Effector memory CD8-positive, alpha-beta T cell (primary cell): ENCODE measurements at regions not wholly inside any gene's neighbourhood (a gene's known extent, or its start where the extent isn't known, plus 50 kb on each side); places are given as distances from the start of the nearest gene placed in this dataset.

Experiments
- ATAC-seq: fragments of 150-1000 bp; cut with Tn5 transposase; replicated peaks from 2 replicates; pipeline ENCODE4 v1.10.0; 2021; ENCODE audit warnings: mild to moderate bottlenecking, moderate library complexity
- DNase-seq, 3 experiments: peaks; one replicate each; pipeline ENCODE4 v3.0.0; 2021
- H3K27ac Mint-ChIP-seq, 2 donors: one replicate each; pipeline ENCODE4 v1.8.0; 2022; ENCODE audit warnings: mild to moderate bottlenecking in 2 of 2, mixed read lengths in 2 of 2, moderate library complexity in 2 of 2
- H3K27me3 Mint-ChIP-seq, 2 donors: one replicate each; pipeline ENCODE4 v1.8.0; 2022; ENCODE audit warnings: mixed read lengths in 2 of 2
- H3K36me3 Mint-ChIP-seq: one replicate; pipeline ENCODE4 v1.8.0; 2022; ENCODE audit warnings: mild to moderate bottlenecking, moderate library complexity, mixed read lengths; ENCODE audit not compliant: insufficient read depth
- H3K4me1 Mint-ChIP-seq, 2 donors: one replicate each; pipeline ENCODE4 v1.8.0; 2022; ENCODE audit warnings: low read depth in 2 of 2, mixed read lengths in 2 of 2
- H3K4me3 Mint-ChIP-seq, 2 donors: one replicate each; pipeline ENCODE4 v1.8.0; 2022; ENCODE audit warnings: mild to moderate bottlenecking in 2 of 2, mixed read lengths in 2 of 2, moderate library complexity in 2 of 2
- H3K9me3 Mint-ChIP-seq, 2 donors: one replicate each; pipeline ENCODE4 v1.8.0; 2022; ENCODE audit warnings: mixed read lengths in 2 of 2

GRCh38 chr6:113655761-113656160 is 201.4 kb upstream of the MARCKS start:
- H3K9me3 Mint-ChIP-seq, result no peaks in the 10 kb centered on the region
- H3K27ac Mint-ChIP-seq, result no peak overlapping the region
- no peaks in the 10 kb centered on the region for H3K36me3 Mint-ChIP-seq
- H3K4me1 Mint-ChIP-seq, result no peaks in the 10 kb centered on the region
- DNase-seq, result no peak
- ATAC-seq, result no peak
- H3K27me3 Mint-ChIP-seq, result no peaks in the 10 kb centered on the region
- no peak overlapping the region for H3K4me3 Mint-ChIP-seq

- H3K4me3 Mint-ChIP-seq, result no peak overlapping the region
- no peak for DNase-seq
- H3K9me3 Mint-ChIP-seq, result no peaks in the 10 kb centered on the region
- ATAC-seq, result no peak
- no peaks in the 10 kb centered on the region for H3K4me1 Mint-ChIP-seq
- no peak overlapping the region for H3K27ac Mint-ChIP-seq
- H3K27me3 Mint-ChIP-seq, result peaks cover 0 to 11% of the 10 kb centered on the region in 2 donors
- H3K36me3 Mint-ChIP-seq, result no peaks in the 10 kb centered on the region
Observed at GRCh38 chr6:113659762-113660404, 197.3 kb upstream of the MARCKS start.

- Mint-ChIP-seq H3K4me3 (no peak overlapping the region), H3K4me1 (no peaks in the 10 kb centered on the region), H3K27me3 (peaks cover 0 to 13% of the 10 kb centered on the region in 2 donors), H3K27ac (peak overlapping the region in 1 of 2 donors; percentile 35), H3K9me3 (no peaks in the 10 kb centered on the region), H3K36me3 (no peaks in the 10 kb centered on the region)
- ATAC-seq, result no peak
- no peak for DNase-seq
Observed at GRCh38 chr6:113660819-113661218, 196.3 kb upstream of the MARCKS start.

- Mint-ChIP-seq H3K9me3 (no peaks in the 10 kb centered on the region), H3K36me3 (no peaks in the 10 kb centered on the region), H3K27ac (no peak overlapping the region), H3K4me3 (no peak overlapping the region), H3K4me1 (no peaks in the 10 kb centered on the region), H3K27me3 (peaks cover 0 to 13% of the 10 kb centered on the region in 2 donors)
- no peak for ATAC-seq
- DNase-seq, result no peak
Observed at GRCh38 chr6:113662093-113662665, 195.0 kb upstream of the MARCKS start.

- peaks cover 0 to 13% of the 10 kb centered on the region in 2 donors for H3K27me3 Mint-ChIP-seq
- H3K4me3 Mint-ChIP-seq, result no peak overlapping the region
- no peaks in the 10 kb centered on the region for H3K9me3 Mint-ChIP-seq
- H3K27ac Mint-ChIP-seq, result no peak overlapping the region
- no peak for ATAC-seq
- DNase-seq, result no peak
- H3K36me3 Mint-ChIP-seq, result no peaks in the 10 kb centered on the region
- no peaks in the 10 kb centered on the region for H3K4me1 Mint-ChIP-seq
Observed at GRCh38 chr6:113662688-113663333, 194.3 kb upstream of the MARCKS start.

GRCh38 chr6:113664909-113665308 is 192.2 kb upstream of the MARCKS start:
- H3K27me3 Mint-ChIP-seq, result peaks cover 0 to 13% of the 10 kb centered on the region in 2 donors
- no peaks in the 10 kb centered on the region for H3K36me3 Mint-ChIP-seq
- no peaks in the 10 kb centered on the region for H3K9me3 Mint-ChIP-seq
- no peak overlapping the region for H3K27ac Mint-ChIP-seq
- no peak for DNase-seq
- ATAC-seq, result no peak
- no peaks in the 10 kb centered on the region for H3K4me1 Mint-ChIP-seq
- no peak overlapping the region for H3K4me3 Mint-ChIP-seq

GRCh38 chr6:113668641-113669408 is 188.3 kb upstream of the MARCKS start:
- H3K27ac Mint-ChIP-seq, result no peak overlapping the region
- peaks cover 0 to 13% of the 10 kb centered on the region in 2 donors for H3K27me3 Mint-ChIP-seq
- H3K4me1 Mint-ChIP-seq, result no peaks in the 10 kb centered on the region
- no peaks in the 10 kb centered on the region for H3K9me3 Mint-ChIP-seq
- H3K36me3 Mint-ChIP-seq, result no peaks in the 10 kb centered on the region
- H3K4me3 Mint-ChIP-seq, result no peak overlapping the region
- DNase-seq (no peak), ATAC-seq (no peak)

GRCh38 chr6:113669606-113670005 is 187.5 kb upstream of the MARCKS start:
- H3K27me3 Mint-ChIP-seq, result peaks cover 0 to 13% of the 10 kb centered on the region in 2 donors
- no peaks in the 10 kb centered on the region for H3K4me1 Mint-ChIP-seq
- no peaks in the 10 kb centered on the region for H3K36me3 Mint-ChIP-seq
- ATAC-seq (no peak), DNase-seq (no peak)
- H3K9me3 Mint-ChIP-seq, result no peaks in the 10 kb centered on the region
- no peak overlapping the region for H3K4me3 Mint-ChIP-seq
- no peak overlapping the region for H3K27ac Mint-ChIP-seq

GRCh38 chr6:113671421-113671820 is 185.7 kb upstream of the MARCKS start:
- no peak overlapping the region for H3K4me3 Mint-ChIP-seq
- no peak for ATAC-seq
- no peak for DNase-seq

GRCh38 chr6:113672491-113673149 is 184.5 kb upstream of the MARCKS start:
- no peak overlapping the region for H3K4me3 Mint-ChIP-seq
- peaks cover 0 to 9% of the 10 kb centered on the region in 2 donors for H3K27me3 Mint-ChIP-seq
- ATAC-seq (no peak), DNase-seq (no peak)
- H3K36me3 Mint-ChIP-seq, result no peaks in the 10 kb centered on the region
- no peaks in the 10 kb centered on the region for H3K4me1 Mint-ChIP-seq
- H3K9me3 Mint-ChIP-seq, result no peaks in the 10 kb centered on the region
- no peak overlapping the region for H3K27ac Mint-ChIP-seq

More at GRCh38 chr6:113671421-113671820, 185.7 kb upstream of the MARCKS start:
- H3K27me3 Mint-ChIP-seq, result peaks cover 0 to 9% of the 10 kb centered on the region in 2 donors
- H3K27ac Mint-ChIP-seq, result no peak overlapping the region
- H3K9me3 Mint-ChIP-seq, result no peaks in the 10 kb centered on the region
- H3K36me3 Mint-ChIP-seq, result no peaks in the 10 kb centered on the region
- no peaks in the 10 kb centered on the region for H3K4me1 Mint-ChIP-seq

GRCh38 chr6:113674075-113674474 is 183.1 kb upstream of the MARCKS start:
- Mint-ChIP-seq H3K36me3 (peaks cover 4% of the 10 kb centered on the region), H3K27me3 (peaks cover 0 to 9% of the 10 kb centered on the region in 2 donors)

GRCh38 chr6:113676057-113676456 is 181.1 kb upstream of the MARCKS start:
- Mint-ChIP-seq H3K27me3 (peaks cover 0 to 9% of the 10 kb centered on the region in 2 donors), H3K36me3 (peaks cover 4% of the 10 kb centered on the region), H3K27ac (no peak overlapping the region), H3K4me3 (no peak overlapping the region), H3K9me3 (no peaks in the 10 kb centered on the region), H3K4me1 (no peaks in the 10 kb centered on the region)
- ATAC-seq (no peak), DNase-seq (no peak)

More at GRCh38 chr6:113674075-113674474, 183.1 kb upstream of the MARCKS start:
- no peak for DNase-seq
- Mint-ChIP-seq H3K27ac (no peak overlapping the region), H3K4me3 (no peak overlapping the region), H3K9me3 (no peaks in the 10 kb centered on the region), H3K4me1 (no peaks in the 10 kb centered on the region)
- ATAC-seq, result no peak

- DNase-seq (no peak), ATAC-seq (no peak)
- Mint-ChIP-seq H3K4me1 (no peaks in the 10 kb centered on the region), H3K4me3 (no peak overlapping the region), H3K9me3 (no peaks in the 10 kb centered on the region), H3K27ac (no peak overlapping the region), H3K36me3 (peaks cover 4% of the 10 kb centered on the region), H3K27me3 (peaks cover 0 to 3% of the 10 kb centered on the region in 2 donors)
Observed at GRCh38 chr6:113676968-113677367, 180.2 kb upstream of the MARCKS start.
